HG03460 (cell line): ENCODE measurements at regions not wholly inside any gene's neighbourhood (a gene's known extent, or its start where the extent isn't known, plus 50 kb on each side); places are given as distances from the start of the nearest gene placed in this dataset.

ENCODE experiments used
- ATAC-seq: cut with Tn5 transposase; IDR thresholded peaks from one replicate; pipeline ENCODE4 v1.9.1; 2021; ENCODE audit not compliant: unreplicated experiment

- ATAC-seq = no peak
Observed at GRCh38 chr20:60627751-60628565, 624.1 kb upstream of the CDH4 start.

GRCh38 chr20:60628749-60629148 is 623.3 kb upstream of the CDH4 start:
- no peak for ATAC-seq

GRCh38 chr20:60629206-60629605 is 622.9 kb upstream of the CDH4 start:
- ATAC-seq = no peak

GRCh38 chr20:60630609-60631008 is 621.5 kb upstream of the CDH4 start:
- no peak for ATAC-seq

- no peak for ATAC-seq
Observed at GRCh38 chr20:60631585-60632287, 620.3 kb upstream of the CDH4 start.

GRCh38 chr20:60632391-60633262 is 619.4 kb upstream of the CDH4 start:
- no peak for ATAC-seq

- no peak for ATAC-seq
Observed at GRCh38 chr20:60634491-60635172, 617.4 kb upstream of the CDH4 start.

- no peak for ATAC-seq
Observed at GRCh38 chr20:60636417-60636816, 615.6 kb upstream of the CDH4 start.

GRCh38 chr20:60637801-60638200 is 614.3 kb upstream of the CDH4 start:
- ATAC-seq = no peak

- ATAC-seq = no peak
Observed at GRCh38 chr20:60638430-60639098, 613.5 kb upstream of the CDH4 start.

GRCh38 chr20:60641879-60642447 is 610.1 kb upstream of the CDH4 start:
- ATAC-seq = no peak

GRCh38 chr20:60642541-60642940 is 609.5 kb upstream of the CDH4 start:
- no peak for ATAC-seq

GRCh38 chr20:60648556-60648955 is 603.5 kb upstream of the CDH4 start:
- ATAC-seq = no peak

- ATAC-seq = no peak
Observed at GRCh38 chr20:60649541-60649940, 602.5 kb upstream of the CDH4 start.

GRCh38 chr20:60650087-60650486 is 602.0 kb upstream of the CDH4 start:
- no peak for ATAC-seq

- no peak for ATAC-seq
Observed at GRCh38 chr20:60652046-60652445, 600.0 kb upstream of the CDH4 start.

GRCh38 chr20:60652615-60653014 is 599.4 kb upstream of the CDH4 start:
- no peak for ATAC-seq

GRCh38 chr20:60653111-60653845 is 598.8 kb upstream of the CDH4 start:
- no peak for ATAC-seq

- ATAC-seq = no peak
Observed at GRCh38 chr20:60658681-60659080, 593.4 kb upstream of the CDH4 start.
